ENCODE measurements at regions not wholly inside any gene's neighbourhood (a gene's known extent, or its start where the extent isn't known, plus 50 kb on each side); places are given as distances from the start of the nearest gene placed in this dataset.

DNA sequence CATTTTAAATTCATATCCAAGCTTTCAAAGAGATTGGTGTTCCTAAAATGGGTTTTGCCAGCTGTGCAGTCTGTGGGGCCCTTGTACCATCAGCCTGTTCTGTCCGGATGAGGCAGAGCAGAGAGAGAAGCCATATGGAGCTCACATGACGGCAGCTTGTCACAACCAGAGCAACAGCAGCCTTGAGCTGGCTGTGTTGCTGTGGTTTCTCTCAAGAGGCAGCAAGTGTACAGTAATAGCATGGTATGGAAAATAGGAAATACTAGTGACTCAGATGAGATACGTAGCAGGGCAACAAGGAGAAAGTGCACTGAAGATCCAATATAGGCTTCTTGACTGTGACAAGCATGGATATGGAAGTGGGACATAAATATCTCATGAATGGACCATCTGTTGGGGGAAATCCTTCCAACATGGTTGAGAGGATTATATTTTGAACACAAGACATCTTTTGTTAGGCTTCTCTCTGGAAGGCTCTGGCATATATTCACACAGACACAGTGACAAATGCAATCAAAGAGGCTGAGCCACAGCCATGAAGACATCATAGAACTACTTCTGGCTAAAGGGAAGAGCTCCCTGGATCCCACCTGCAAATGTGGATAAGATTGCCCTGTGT lies 251.0 kb upstream of the TAC1 start:
- no peak for TF ChIP-seq POLR2A (IDR thresholded peaks at IDR 0.05)
- no peak for TF ChIP-seq CTCF (IDR thresholded peaks at IDR 0.05)
